Heart right ventricle (tissue), 16 donors: ENCODE measurements at regions not wholly inside any gene's neighbourhood (a gene's known extent, or its start where the extent isn't known, plus 50 kb on each side); places are given as distances from the start of the nearest gene placed in this dataset.

Experiments
- ATAC-seq, 8 donors: fragments of 200-7000 bp; cut with Tn5 transposase; one replicate each; pipeline ENCODE4 v1.9.1; 2020; ENCODE audit warnings: mild to moderate bottlenecking in 8 of 8, moderate library complexity in 8 of 8, moderate number of reproducible peaks in 1 of 8
- DNase-seq, 2 donors: peaks; one replicate each; pipeline ENCODE4 v3.0.0-alpha.2; 2020
- H3K27ac ChIP-seq, 10 donors: fragments of 200-600 bp; sonication (generic) in 2 of 10; one replicate each; pipeline versions ENCODE4 v1.5.0 to v1.8.0; 2020 to 2022; ENCODE audit warnings: mild to moderate bottlenecking in 3 of 10
- H3K27me3 ChIP-seq, 7 donors: fragments of 200-600 bp; one replicate each; pipeline ENCODE4 v1.8.0; 2021 to 2022; ENCODE audit warnings: mild to moderate bottlenecking in 2 of 7
- H3K36me3 ChIP-seq, 9 donors: fragments of 200-600 bp; sonication (generic) in 1 of 9; one replicate each; pipeline versions ENCODE4 v1.5.0 to v1.8.0; 2020 to 2022; ENCODE audit warnings: mild to moderate bottlenecking in 2 of 9
- H3K4me1 ChIP-seq, 9 donors: fragments of 200-600 bp; sonication (generic) in 1 of 9; one replicate each; pipeline versions ENCODE4 v1.5.0 to v1.8.0; 2020 to 2022; ENCODE audit warnings: mild to moderate bottlenecking in 4 of 9
- H3K4me3 ChIP-seq, 10 donors: fragments of 200-600 bp; sonication (generic) in 2 of 10; one replicate each; pipeline versions ENCODE4 v1.5.0 to v1.8.0; 2020 to 2022; ENCODE audit warnings: mild to moderate bottlenecking in 7 of 10, moderate library complexity in 2 of 10
- H3K9me3 ChIP-seq, 11 donors: fragments of 200-600 bp in 10 of 11; sonication (generic) in 2 of 11; one replicate each; pipeline versions ENCODE4 v1.5.0 to v1.8.0; 2013 to 2022; ENCODE audit warnings: mild to moderate bottlenecking in 2 of 11, control low read depth in 1 of 11, moderate library complexity in 1 of 11
- CTCF ChIP-seq, 9 donors: fragments of 200-600 bp; sonication (generic) in 2 of 9; IDR thresholded peaks; one replicate each; pipeline versions ENCODE4 v1.5.0 to v1.8.0; 2021 to 2022; ENCODE audit warnings: antibody characterized with exemption in 9 of 9, mild to moderate bottlenecking in 5 of 9, moderate library complexity in 1 of 9
- WGBS, 2 donors: extraction: QIAGEN DNeasy Blood & Tissue Kit; methylation state at CpG; one replicate each; pipeline ENCODE4 v1.1.7; 2013; ENCODE audit warnings: inconsistent platforms in 1 of 2; 5-methylcytosine and 5-hydroxymethylcytosine counted together
- intact Hi-C, 10 donors: fragments of 100-400 bp; cut with DNase I; formaldehyde crosslinking; loops; one replicate each; pipeline versions ENCODE4 v1.11.1 to v1.14.2; 2022
- donor health status: Arrhythmogenic right ventricular cardiomyopathy.
- donor health status: ischemic (EF 13 %, LVEDD 7.1; RV severe dilation, severe dysfunction).
- donor health status: healthy with polysubstance abuse.
- donor health status: DM: no; HTN: yes; CAD: no.
- donor health status: DM: no; HTN: no; CAD: no.
- donor health status: ischemic (EF 25% LVEDD 6.9; RV normal size, moderate dysfunction).
- donor health status: ischemic (EF 25% LVEDD 5.7; RV mildly dilated, moderate dysfunction).
- donor health status: healthy.
- donor health status: DM: yes; HTN: yes; CAD: no.
- donor health status: Ischemic cardiomyopathy.
- donor health status: ischemic (EF 35%, LVEDD 5.7; RV mildly dilated, moderate dysfunction).
- donor health status: nonischemic (EF 11% LVEDD 7.7; RV severe dilation, severe dysfunction).
- donor health status: DM: yes; HTN: yes; CAD: no.
- donor health status: PGD.
- donor health status: ischemic (EF 29% LVEDD 5.4; RV normal size, mild dysfunction).
- donor health status: nonischemic (EF 23%, LVEDD 6.1; RV moderate dilation, normal function).

- Histone ChIP-seq H3K36me3 (no peaks in the 10 kb centered on the region), H3K27ac (no peak overlapping the region), H3K9me3 (no peaks in the 10 kb centered on the region), H3K4me1 (peaks cover 0 to 5% (median 0%) of the 10 kb centered on the region in 9 donors), H3K27me3 (peaks cover 0 to 13% (median 0%) of the 10 kb centered on the region in 7 donors), H3K4me3 (no peak overlapping the region)
- 24 to 51% methylated on average over 1 of the region's 1 CpG for WGBS, 2 donors
- intact Hi-C loops, result no loop called here
- no peak for ATAC-seq
- DNase-seq, result no peak
- no peak for TF ChIP-seq CTCF (IDR thresholded peaks at IDR 0.05)
Measured at GRCh38 chr3:140828585-140828984, 113.1 kb upstream of the SLC25A36 start.

- no peak for ATAC-seq
- 98% methylated on average over 1 of the region's 1 CpG for WGBS, 2 donors
- no peak overlapping the region for H3K27ac ChIP-seq
Measured at GRCh38 chr3:140829796-140830195, 111.8 kb upstream of the SLC25A36 start.

GRCh38 chr3:140830391-140830790, 111.2 kb upstream of the SLC25A36 start:
- no peaks in the 10 kb centered on the region for H3K36me3 ChIP-seq
- TF ChIP-seq CTCF (IDR thresholded peaks at IDR 0.05), result no peak
- H3K4me1 ChIP-seq, result peaks cover 0 to 5% (median 0%) of the 10 kb centered on the region in 9 donors
- no peak overlapping the region for H3K27ac ChIP-seq
- peaks cover 0 to 13% (median 0%) of the 10 kb centered on the region in 7 donors for H3K27me3 ChIP-seq
- H3K9me3 ChIP-seq, result no peaks in the 10 kb centered on the region
- DNase-seq (no peak), ATAC-seq (no peak)
- H3K4me3 ChIP-seq, result no peak overlapping the region
- intact Hi-C loops, result no loop called here
- WGBS, 2 donors, result 89 to 93% methylated on average over 1 of the region's 1 CpG

More at GRCh38 chr3:140829796-140830195, 111.8 kb upstream of the SLC25A36 start:
- no peaks in the 10 kb centered on the region for H3K9me3 ChIP-seq
- no peak overlapping the region for H3K4me3 ChIP-seq
- peaks cover 0 to 13% (median 0%) of the 10 kb centered on the region in 7 donors for H3K27me3 ChIP-seq
- H3K4me1 ChIP-seq, result peaks cover 0 to 5% (median 0%) of the 10 kb centered on the region in 9 donors
- TF ChIP-seq CTCF (IDR thresholded peaks at IDR 0.05), result no peak
- H3K36me3 ChIP-seq, result no peaks in the 10 kb centered on the region
- no peak for DNase-seq
- intact Hi-C loops, result no loop called here

- Histone ChIP-seq H3K4me3 (no peak overlapping the region), H3K36me3 (no peaks in the 10 kb centered on the region), H3K4me1 (peaks cover 0 to 5% (median 0%) of the 10 kb centered on the region in 9 donors), H3K27me3 (peaks cover 0 to 13% (median 4%) of the 10 kb centered on the region in 7 donors), H3K9me3 (no peaks in the 10 kb centered on the region), H3K27ac (no peak overlapping the region)
- 80 to 86% methylated on average over 3 of the region's 3 CpGs for WGBS, 2 donors
- DNase-seq (no peak), ATAC-seq (no peak)
- TF ChIP-seq CTCF (IDR thresholded peaks at IDR 0.05), result no peak
- intact Hi-C loops, result no loop called here
Measured at GRCh38 chr3:140832883-140833282, 108.8 kb upstream of the SLC25A36 start.
